ENCODE measurements at regions not wholly inside any gene's neighbourhood (a gene's known extent, or its start where the extent isn't known, plus 50 kb on each side); places are given as distances from the start of the nearest gene placed in this dataset.

DNA sequence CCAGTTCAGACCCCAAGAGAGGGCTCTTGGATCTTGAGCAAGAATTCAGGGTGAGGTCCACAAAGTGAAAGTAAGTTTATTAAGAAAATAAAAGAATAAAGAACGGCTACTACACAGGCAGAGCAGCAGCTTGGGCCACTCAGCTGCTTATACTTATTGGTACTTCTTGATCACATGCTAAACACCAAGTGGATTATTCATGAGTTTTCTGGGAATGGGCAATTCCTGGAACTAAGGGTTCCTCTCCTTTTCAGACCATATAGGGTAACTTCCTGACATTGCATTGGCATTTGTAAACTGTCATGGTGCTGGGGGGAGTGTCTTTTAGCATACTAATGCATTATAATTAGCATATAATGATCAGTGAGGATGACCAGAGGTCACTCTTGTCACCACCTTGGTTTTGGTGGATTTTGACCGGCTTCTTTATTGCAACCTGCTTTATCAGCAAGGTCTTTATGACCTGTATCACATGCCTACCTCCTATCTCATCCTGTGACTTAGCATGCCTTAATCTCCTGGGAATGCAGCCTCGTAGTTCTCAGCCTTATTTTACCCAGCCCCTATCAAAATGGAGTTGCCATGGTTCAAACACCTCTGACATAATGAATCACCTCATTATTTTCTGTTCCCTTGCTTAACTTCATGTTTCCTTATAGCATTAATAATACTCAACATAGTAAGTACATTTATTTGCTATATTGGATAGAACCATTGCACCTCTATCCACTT is 476.3 kb downstream of the DTHD1 start:
- Histone ChIP-seq H3K27me3 (no peaks in the 10 kb centered on the region), H3K4me3 (no peak overlapping the region), H3K27ac (no peak overlapping the region), H3K9me3 (no peaks in the 10 kb centered on the region), H3K36me3 (no peaks in the 10 kb centered on the region), H3K4me1 (no peaks in the 10 kb centered on the region)
- WGBS, 2 donors: 51 to 69% methylated on average over 3 of the region's 3 CpGs
- TF ChIP-seq, protein P1, sequence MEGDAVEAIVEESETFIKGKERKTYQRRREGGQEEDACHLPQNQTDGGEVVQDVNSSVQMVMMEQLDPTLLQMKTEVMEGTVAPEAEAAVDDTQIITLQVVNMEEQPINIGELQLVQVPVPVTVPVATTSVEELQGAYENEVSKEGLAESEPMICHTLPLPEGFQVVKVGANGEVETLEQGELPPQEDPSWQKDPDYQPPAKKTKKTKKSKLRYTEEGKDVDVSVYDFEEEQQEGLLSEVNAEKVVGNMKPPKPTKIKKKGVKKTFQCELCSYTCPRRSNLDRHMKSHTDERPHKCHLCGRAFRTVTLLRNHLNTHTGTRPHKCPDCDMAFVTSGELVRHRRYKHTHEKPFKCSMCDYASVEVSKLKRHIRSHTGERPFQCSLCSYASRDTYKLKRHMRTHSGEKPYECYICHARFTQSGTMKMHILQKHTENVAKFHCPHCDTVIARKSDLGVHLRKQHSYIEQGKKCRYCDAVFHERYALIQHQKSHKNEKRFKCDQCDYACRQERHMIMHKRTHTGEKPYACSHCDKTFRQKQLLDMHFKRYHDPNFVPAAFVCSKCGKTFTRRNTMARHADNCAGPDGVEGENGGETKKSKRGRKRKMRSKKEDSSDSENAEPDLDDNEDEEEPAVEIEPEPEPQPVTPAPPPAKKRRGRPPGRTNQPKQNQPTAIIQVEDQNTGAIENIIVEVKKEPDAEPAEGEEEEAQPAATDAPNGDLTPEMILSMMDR (IDR thresholded peaks at IDR 0.05): no peak
- TF ChIP-seq EP300 (IDR thresholded peaks at IDR 0.05): no peak
- no peak for TF ChIP-seq POLR2A (IDR thresholded peaks at IDR 0.05)
- DNase-seq (ENCODE audit: low spot score in 2 of 2): no peak

- no peak for DNase-seq (ENCODE audit: low spot score in 2 of 2)
- no peak overlapping the region for H3K27ac ChIP-seq
- H3K27me3 ChIP-seq: no peaks in the 10 kb centered on the region
- WGBS, 2 donors: 63 to 65% methylated on average over 9 of the region's 9 CpGs
- H3K36me3 ChIP-seq: no peaks in the 10 kb centered on the region
- no peaks in the 10 kb centered on the region for H3K4me1 ChIP-seq
- no peaks in the 10 kb centered on the region for H3K9me3 ChIP-seq
- TF ChIP-seq POLR2A (IDR thresholded peaks at IDR 0.05): no peak
- TF ChIP-seq EP300 (IDR thresholded peaks at IDR 0.05): no peak
- TF ChIP-seq, protein P1 (IDR thresholded peaks at IDR 0.05): no peak
- no peak overlapping the region for H3K4me3 ChIP-seq
Measured at GRCh38 chr4:36758312-36759178, 477.1 kb downstream of the DTHD1 start.

- no peak overlapping the region for H3K27ac ChIP-seq
- DNase-seq (ENCODE audit: low spot score in 2 of 2): no peak
- no peak for TF ChIP-seq EP300 (IDR thresholded peaks at IDR 0.05)
- TF ChIP-seq, protein P1 (IDR thresholded peaks at IDR 0.05): no peak
- no peak for TF ChIP-seq POLR2A (IDR thresholded peaks at IDR 0.05)
- H3K27me3 ChIP-seq: no peaks in the 10 kb centered on the region
- no peaks in the 10 kb centered on the region for H3K9me3 ChIP-seq
- WGBS, 2 donors: 58 to 78% methylated on average over 4 of the region's 4 CpGs
- H3K4me1 ChIP-seq: no peaks in the 10 kb centered on the region
- no peak overlapping the region for H3K4me3 ChIP-seq
- H3K36me3 ChIP-seq: no peaks in the 10 kb centered on the region
Measured at GRCh38 chr4:36761607-36762006, 480.2 kb downstream of the DTHD1 start.

GRCh38 chr4:36763814-36764213 is 480.7 kb upstream of the NWD2 start:
- 84 to 88% methylated on average over 1 of the region's 1 CpG for WGBS, 2 donors

More at GRCh38 chr4:36763814-36764213, 480.7 kb upstream of the NWD2 start:
- no peaks in the 10 kb centered on the region for H3K9me3 ChIP-seq
- no peaks in the 10 kb centered on the region for H3K36me3 ChIP-seq
- DNase-seq (ENCODE audit: low spot score in 2 of 2): no peak
- H3K27ac ChIP-seq: no peak overlapping the region
- H3K4me3 ChIP-seq: no peak overlapping the region
- H3K27me3 ChIP-seq: no peaks in the 10 kb centered on the region
- TF ChIP-seq, protein P1 (IDR thresholded peaks at IDR 0.05): no peak
- no peak for TF ChIP-seq EP300 (IDR thresholded peaks at IDR 0.05)
- no peak for TF ChIP-seq POLR2A (IDR thresholded peaks at IDR 0.05)
- no peaks in the 10 kb centered on the region for H3K4me1 ChIP-seq
